ENCODE measurements at regions not wholly inside any gene's neighbourhood (a gene's known extent, or its start where the extent isn't known, plus 50 kb on each side); places are given as distances from the start of the nearest gene placed in this dataset.

- DNase-seq (ENCODE audit: low spot score) (no peak), ATAC-seq (ENCODE audit: low FRiP score) (no peak)
- no peak for TF ChIP-seq CTCF (IDR thresholded peaks at IDR 0.05)
These were observed 63.3 kb upstream of the TBX3 start for GRCh38 chr12:114747012-114747858.

DNA sequence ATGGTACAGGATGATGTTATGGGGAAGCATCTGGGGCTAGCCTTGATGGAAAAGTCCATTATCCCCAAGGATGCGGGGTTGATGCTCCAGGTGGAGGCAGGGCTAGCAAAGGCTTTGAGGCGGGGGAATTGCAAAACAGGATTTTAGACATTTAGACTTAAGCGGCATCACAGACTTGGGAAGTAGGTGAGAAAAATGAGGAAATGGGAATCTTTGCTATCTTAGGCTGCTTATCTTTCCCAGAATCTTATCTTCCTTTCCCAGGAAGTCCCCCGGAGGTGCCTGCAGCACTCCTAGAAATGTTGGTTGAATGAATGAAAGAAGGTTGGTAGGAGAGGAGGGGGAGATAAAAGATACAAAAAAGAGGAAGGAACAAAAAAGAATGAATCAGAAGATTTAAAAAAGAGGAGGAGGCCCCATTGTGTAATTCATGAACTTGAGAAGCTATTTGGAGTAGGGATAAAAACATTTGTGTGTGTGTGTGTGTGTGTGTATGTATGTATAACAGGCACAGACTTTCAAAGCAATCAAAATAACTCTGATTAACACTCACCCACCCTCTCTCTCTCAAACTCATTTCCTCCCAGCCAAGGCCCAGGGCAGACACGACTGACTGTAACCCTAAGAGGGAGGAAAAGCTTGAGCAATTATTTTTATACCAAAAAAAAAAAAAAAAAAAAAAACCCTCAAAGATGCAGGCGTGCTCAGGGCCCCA is 62.5 kb upstream of the TBX3 start:
- DNase-seq (ENCODE audit: low spot score) (no peak), ATAC-seq (ENCODE audit: low FRiP score) (no peak)
- TF ChIP-seq CTCF (IDR thresholded peaks at IDR 0.05): no peak

DNA sequence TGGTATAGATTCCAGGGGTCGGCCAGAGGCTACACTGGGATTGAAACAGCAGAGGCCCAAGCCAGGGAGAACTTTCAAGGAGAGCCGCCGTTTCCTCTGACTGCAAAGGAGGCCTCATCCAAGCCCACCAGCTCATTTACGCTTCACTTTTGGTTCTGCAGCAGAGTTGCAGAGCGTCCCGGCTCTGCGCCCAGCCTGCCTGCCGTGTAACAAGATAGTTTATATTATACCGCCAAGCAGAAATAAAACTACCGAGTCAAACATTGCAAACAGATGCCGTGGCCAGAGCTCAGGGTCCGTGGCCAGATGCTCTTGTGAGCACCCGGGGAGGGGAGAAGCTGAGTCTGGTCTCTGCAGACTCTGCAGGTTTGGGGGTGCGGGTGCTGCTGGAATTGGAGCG is 60.7 kb upstream of the TBX3 start:
- no peak for DNase-seq (ENCODE audit: low spot score)
- TF ChIP-seq CTCF (IDR thresholded peaks at IDR 0.05): no peak
- no peak for ATAC-seq (ENCODE audit: low FRiP score)

- no peak for TF ChIP-seq CTCF (IDR thresholded peaks at IDR 0.05)
- no peak for ATAC-seq (ENCODE audit: low FRiP score)
- no peak for DNase-seq (ENCODE audit: low spot score)
These were observed 60.3 kb upstream of the TBX3 start for GRCh38 chr12:114744285-114744684.

DNA sequence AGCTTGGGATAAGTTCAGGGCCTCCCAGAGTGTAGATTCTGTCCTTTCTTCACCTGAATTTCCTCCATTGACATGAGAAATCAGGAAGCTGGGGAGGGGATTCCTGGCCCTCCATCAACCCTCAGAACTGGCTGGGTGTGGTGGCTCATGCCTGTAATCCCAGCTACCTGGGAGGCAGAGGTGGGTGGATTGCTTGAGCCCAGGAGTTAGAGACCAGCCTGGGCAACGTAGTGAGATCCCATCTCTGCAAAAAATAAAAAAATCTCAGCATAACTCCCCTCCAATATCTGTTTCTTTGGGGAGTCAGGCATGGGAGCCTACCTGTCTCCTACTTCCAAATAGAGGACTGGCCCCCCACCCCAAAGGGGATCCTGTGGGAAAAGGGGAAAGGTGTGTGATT is 59.8 kb upstream of the TBX3 start:
- ATAC-seq (ENCODE audit: low FRiP score) (no peak), DNase-seq (ENCODE audit: low spot score) (no peak)
- TF ChIP-seq CTCF (IDR thresholded peaks at IDR 0.05): no peak

- ATAC-seq (ENCODE audit: low FRiP score) (no peak), DNase-seq (ENCODE audit: low spot score) (no peak)
- no peak for TF ChIP-seq CTCF (IDR thresholded peaks at IDR 0.05)
These were observed 59.3 kb upstream of the TBX3 start for GRCh38 chr12:114743289-114743688.

DNA sequence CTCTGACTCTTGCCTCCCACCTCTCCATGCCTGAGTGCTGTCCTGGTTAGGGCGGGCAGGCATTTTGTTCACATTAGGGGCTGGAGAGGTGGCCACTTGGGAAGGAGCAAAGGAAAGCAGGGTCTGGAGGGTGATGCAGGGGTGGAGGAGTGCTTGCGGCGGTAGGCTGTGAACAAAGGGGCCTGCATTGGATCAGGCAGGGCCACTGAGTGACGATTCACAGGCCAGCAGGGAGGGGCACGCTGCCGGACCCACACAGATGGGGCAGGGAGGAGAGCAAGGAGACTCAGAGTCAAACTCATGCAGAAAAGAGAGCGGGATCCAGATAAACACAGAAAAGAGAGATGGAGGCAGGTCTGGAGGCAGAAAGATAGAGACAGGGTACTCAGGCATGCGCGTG is 58.4 kb upstream of the TBX3 start:
- TF ChIP-seq CTCF (IDR thresholded peaks at IDR 0.05): no peak
- DNase-seq (ENCODE audit: low spot score): no peak
- no peak for ATAC-seq (ENCODE audit: low FRiP score)

Measured in omental fat pad (tissue), 3 donors.